8988T (cell line): ENCODE measurements at regions not wholly inside any gene's neighbourhood (a gene's known extent, or its start where the extent isn't known, plus 50 kb on each side); places are given as distances from the start of the nearest gene placed in this dataset.

ENCODE experiments used
- DNase-seq: peaks from one replicate; pipeline ENCODE4 v3.0.0; 2011

DNA sequence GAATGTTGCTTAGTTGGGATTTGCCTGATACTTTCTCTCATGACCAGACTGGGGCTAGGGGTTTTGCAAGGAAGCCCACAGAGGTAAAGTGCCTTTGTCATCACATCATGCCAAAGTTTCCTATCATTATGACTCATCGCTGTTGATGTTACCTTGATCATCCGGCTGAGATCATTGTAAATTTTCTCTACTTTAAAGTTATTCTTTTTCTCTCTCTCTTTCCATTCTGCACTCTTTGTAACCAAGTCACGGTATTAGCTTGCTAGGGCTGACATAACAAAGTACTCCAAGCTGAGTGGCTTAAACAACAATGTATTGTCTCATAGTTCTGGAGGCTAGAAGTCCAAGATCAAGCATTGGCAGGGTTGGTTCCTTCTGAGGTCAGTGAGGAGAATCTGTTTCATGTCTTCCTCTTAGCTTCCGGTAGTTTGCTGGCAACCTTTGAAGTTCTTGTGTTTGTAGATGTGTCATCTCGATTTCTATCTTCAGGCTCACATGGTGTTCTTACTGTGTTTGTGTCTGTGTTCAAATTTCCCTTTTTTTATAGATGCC is 113.0 kb downstream of the DTHD1 start:
- no peak for DNase-seq

DNA sequence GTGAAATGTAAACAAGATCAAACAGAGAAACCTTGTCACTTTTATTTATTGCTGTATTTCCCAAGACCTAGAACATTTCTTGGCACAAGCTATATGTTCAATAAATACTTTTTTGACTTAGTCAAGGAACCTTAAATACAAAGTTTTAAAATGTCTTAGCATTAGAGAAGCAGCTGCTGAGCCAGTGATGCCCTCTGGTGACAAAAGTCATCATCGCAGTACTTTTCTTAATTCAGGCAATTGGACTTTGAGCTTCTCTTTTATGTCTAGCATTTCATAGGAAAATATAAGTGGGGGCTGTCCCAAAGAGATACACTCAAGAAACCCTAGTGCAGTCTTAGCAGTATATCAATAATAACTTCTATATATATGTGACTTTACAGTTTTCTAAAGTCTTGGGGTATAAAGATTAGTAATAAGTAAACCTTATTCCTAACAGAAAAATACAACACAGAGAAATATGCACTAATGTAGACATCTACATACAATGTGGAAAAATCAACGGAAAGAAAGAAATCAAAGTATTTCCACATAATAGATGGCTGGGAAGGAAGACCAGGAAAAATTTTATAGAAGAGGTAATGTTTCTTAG is 118.4 kb downstream of the DTHD1 start:
- no peak for DNase-seq

- DNase-seq: no peak
Measured at GRCh38 chr4:36402008-36402758, 120.8 kb downstream of the DTHD1 start.

DNA sequence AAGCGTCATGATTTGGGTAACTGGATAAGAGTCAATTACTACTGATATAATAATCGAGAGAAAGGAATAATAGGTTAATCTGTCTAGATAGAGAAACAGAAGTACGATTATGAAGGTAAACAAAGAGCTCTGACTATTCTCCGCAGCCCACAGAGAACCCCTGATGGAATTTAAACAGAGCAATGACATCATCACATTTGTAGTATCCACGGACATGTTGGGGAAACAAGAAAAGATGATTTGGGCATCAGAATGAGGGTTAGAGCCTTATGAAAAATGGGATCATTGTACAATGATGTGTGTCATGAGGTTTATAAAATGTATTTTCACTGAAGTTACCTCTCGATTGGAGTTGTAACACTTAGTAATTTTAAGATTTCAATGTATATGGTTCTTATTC is 129.9 kb downstream of the DTHD1 start:
- no peak for DNase-seq

- DNase-seq: no peak
Measured at GRCh38 chr4:36414248-36414647, 132.8 kb downstream of the DTHD1 start.

- DNase-seq: no peak
Measured at GRCh38 chr4:36417146-36417545, 135.7 kb downstream of the DTHD1 start.

DNA sequence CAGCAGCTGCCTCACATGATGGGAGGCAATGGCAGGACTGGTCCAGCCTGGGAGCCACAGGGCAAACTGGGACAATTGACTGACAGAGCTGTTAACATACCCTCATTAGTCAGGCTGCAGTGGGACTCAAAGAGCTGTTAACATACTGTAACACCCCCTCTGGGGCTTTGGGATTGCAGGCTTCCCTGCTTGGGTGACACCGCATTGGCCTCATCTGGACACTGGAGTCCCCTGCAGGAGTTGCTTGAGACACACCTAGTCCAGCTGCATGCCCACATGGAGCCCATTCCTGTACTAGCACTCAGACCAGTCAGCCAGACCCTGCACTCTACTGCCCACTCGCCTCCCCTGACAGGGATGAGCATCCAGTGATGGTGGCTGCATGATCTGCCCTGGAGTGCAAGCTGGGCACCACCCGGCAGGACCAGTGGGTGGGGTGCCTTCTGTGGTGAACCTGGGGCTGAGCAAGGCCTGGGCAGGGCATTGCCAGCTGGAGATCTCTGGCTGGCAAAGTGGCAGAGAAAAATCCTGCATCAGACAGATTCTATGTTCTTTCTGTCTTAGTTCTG is 138.8 kb downstream of the DTHD1 start:
- no peak for DNase-seq

DNA sequence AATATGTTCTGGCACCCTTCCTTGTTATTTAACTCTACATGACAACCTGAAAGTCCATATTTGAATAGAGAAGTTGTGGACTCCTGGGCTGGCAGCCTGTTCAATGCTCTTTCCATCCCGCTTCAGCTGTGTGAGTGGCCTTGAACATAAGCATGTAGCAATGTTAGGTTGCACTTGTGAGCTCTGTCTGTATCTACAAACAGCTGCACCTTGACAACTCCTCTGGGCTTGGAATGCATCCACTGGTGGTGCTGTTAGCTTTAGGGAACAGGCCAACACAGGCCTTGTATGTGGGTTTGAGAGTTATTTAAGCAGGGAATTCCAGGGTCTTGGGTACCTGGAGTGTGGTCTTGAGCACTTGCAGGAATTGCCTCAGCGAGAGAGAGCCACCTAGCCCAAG is 141.2 kb downstream of the DTHD1 start:
- no peak for DNase-seq

DNA sequence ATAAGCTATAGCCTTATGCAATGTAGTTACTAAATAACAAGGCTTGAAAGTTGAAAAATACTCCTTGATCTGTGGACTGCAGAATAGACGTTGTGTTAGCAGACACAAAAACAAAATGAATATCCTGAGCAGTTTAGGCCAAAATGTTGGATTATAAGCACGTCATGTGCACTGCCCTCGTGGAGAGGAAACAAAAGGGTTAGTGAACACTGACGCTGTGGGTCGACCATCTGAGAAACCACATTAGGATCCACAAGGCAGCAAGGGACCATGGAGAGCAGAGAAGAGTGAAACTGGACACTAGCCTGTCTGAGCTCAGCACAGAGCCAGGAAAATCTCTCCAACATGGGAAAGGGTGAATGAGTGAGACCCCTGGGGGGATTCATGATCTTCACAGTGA is 145.3 kb downstream of the DTHD1 start:
- no peak for DNase-seq

DNA sequence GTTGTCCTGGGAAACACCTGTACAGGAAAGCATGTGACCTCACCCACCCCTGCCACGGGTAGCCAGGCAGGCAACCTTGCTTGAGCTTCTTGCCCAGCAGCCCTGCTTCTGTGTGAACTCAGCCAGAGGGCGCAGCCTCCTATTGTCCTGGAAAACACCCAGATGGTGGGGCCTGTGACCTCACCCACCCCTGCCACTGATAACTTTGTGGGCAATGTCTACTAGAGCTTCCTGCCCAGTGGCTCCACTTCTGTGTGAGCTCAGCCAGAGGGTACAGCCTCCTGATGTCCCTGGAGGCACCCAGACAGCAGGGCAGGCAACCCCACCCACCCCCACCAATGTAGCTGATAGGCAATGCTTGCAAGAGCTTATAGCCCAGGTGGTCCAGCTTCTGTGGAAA is 146.3 kb downstream of the DTHD1 start:
- DNase-seq: no peak

DNA sequence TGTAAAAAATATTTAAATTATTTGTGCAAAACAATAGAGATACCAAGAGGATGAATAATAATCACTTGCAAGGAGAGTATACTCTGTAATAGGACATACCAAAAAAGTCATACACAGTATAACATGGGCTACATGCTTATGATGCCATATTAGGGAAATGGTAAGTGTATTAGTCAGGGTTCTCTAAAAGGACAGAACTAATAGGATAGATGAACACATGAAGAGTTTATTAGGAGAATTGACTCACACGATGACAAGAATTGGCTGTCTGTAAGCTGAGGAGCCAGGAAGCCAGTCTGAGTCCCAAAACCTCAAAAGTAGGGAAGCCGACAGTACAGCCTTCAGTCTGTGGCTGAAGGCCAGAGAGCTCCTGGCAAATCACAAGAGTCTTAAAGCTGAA is 151.2 kb downstream of the DTHD1 start:
- no peak for DNase-seq

- DNase-seq: no peak
Measured at GRCh38 chr4:36439556-36439955, 158.1 kb downstream of the DTHD1 start.

DNA sequence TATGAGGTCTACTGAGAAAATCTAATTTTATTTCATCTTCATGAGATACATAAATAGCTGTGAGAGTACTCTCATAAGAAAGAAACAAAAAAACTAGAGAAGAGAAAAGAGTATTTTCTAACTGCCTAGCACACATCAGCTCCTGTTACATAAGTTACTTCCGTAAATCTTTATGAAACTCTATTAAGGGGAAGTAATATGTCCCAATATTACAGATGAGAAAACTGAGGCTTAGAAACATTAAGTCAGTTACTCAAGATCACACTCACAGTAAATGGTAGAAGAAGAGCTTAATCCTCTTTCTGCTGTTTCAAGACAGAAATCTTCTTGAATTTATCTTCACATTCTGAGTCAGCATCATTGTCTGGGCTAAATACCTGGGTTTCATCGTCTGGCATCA is 164.1 kb downstream of the DTHD1 start:
- DNase-seq: no peak

DNA sequence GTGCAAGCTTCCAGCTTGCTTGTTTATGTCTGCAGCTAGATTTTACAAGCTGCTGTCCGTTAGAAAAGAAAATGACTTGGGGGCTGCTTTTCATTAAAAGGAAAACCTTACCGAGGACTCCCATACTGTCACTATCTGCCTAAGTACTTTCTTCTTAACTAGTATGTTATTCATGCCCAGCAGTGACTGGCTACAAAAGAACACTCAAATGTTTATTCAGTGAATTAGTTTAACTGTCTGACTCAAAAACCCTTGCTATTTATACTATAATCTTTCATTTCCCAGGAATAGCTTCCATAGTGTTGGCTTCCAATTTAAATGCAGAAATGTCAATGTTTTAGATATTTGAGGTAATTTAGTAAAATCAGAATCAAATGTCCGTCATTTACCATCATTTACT is 164.9 kb downstream of the DTHD1 start:
- no peak for DNase-seq

- DNase-seq: no peak
Measured at GRCh38 chr4:36461344-36461743, 179.9 kb downstream of the DTHD1 start.

DNA sequence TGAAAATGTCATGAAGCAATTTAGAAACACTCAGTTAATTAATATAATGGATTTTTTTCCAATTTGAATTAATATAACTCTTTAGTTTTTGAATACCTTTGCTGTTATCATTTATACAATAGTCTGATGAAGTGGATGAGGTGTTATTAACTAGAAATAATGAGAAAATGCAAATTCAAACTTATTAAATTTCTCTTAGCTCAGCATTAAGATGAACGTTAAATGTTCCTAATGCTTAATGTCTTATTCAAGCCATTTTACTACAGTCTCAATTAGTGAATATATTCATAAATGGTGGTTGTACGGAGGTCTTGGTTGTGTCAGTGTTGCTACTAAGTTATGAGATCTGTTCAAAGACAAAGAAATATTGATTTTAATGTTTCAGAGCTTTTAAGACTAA is 186.3 kb downstream of the DTHD1 start:
- DNase-seq: no peak

DNA sequence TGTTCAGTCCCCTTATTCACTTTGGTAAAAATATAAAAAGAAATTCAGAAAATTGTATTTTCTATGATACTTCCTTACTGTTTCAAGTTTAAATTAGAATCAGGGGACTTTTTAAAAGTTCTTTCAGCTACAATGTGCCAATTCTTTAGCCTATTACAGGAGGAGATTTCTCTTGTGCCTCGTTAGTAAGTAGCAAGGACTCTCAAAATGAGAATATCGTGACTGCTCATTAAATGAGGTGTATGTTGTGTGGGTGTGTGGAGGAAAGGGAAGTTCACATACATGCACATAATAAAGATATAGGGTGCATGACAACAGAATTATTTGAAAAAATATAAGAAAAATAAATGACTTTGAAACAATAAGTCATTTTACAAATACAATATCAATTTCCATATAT is 190.5 kb downstream of the DTHD1 start:
- no peak for DNase-seq

DNA sequence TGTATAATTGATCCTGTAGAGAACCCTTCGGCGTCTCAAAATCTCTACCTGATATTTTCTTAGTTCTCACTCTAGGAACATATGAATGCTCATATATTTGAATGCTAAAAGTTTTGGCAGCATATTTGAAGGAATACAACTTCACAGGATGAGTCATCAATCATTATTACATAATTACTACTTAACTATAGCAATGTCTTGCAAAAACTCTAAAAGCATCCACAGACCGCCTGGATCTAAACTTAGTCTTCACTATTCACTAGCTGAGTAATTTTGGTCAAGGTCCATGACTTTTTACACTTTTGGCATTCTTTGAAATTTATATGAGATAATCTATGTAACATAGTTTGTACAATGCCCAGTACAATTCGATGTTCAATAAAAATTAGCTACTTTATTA is 194.7 kb downstream of the DTHD1 start:
- DNase-seq: no peak

DNA sequence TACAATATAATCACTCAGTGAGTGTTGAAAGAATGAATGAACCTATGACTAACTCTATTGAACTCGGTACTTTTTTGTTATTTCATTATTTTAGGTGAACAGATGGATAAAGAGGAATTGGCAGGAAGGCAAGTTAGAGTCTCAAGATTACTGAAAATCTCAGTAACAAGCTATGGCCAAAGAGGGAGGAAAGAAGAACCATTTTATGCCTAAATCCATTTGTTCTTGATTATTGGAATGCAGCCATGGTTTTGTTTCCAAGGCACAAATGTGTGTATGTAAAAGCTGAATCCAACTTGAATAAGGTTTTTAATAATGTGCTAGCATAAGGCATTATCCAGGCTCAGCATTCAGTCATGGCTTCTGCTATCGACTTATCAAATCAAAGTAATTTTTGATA is 196.4 kb downstream of the DTHD1 start:
- no peak for DNase-seq

- no peak for DNase-seq
Measured at GRCh38 chr4:36485885-36486284, 204.5 kb downstream of the DTHD1 start.

DNA sequence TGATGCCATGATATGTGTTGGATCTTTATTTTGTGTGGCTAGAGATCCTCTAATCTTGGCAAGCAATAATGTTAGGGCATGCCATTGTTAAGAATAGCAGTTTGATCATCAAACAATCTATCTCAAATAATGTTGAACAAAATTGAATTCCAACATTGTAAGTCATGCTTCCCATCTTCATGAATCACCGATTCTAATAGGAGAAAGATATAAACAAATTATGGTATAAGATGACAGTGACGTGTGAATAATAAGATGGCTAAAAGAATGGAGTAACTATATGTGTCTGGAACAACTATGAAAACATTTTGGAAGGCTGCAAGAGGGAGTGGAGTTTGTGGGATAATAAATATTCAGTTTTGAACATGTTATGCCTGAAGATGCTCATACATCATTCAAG is 208.4 kb downstream of the DTHD1 start:
- no peak for DNase-seq

DNA sequence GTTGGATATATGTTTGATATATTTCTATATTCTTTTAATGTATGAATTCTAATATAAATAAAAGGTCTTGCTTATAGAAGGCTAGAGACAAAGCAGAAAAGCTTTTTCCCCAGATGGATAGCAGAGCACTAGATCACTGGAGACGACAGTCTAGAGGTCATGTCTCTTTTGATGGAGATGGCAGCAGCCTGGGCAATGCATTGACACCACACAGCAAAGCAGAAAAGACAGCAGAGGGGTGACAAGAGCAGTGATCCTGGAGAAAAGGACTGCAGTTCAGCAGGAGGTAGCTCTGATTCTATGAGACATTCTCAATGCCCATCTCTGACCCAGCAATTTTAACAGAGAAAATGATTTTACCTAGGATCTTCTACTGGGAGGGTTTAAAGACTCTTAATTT is 210.6 kb downstream of the DTHD1 start:
- no peak for DNase-seq

- DNase-seq: no peak
Measured at GRCh38 chr4:36492590-36492989, 211.2 kb downstream of the DTHD1 start.

DNA sequence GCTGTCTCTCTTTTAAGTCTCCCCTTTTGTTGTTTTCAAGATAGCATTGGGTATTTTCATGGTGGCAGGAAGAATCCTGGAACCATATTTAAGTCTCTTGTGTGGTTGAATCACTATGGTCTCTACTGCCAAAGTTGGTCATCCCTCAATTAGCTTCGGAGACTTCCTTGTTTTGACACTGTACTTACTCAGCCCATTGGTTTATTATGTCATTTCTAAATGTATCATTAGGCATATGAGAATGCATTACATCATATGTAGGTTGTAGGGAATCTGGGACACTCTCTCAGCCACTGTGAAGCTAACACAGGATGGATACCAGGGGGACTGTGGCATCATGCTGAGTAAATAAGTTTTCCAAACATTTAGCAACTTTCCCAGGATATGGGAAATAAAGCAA is 211.8 kb downstream of the DTHD1 start:
- DNase-seq: no peak

GRCh38 chr4:36494016-36494415 is 212.6 kb downstream of the DTHD1 start:
- DNase-seq: no peak
